Mammary epithelial cell (primary cell): ENCODE measurements at regions not wholly inside any gene's neighbourhood (a gene's known extent, or its start where the extent isn't known, plus 50 kb on each side); places are given as distances from the start of the nearest gene placed in this dataset.

ENCODE experiments used
- CTCF ChIP-seq, 2 donors: IDR thresholded peaks in 1 of 2; conservative IDR thresholded peaks in 1 of 2; 2 replicates each; pipeline ENCODE4 v1.5.1; 2011 to 2012; ENCODE audit warnings: inconsistent platforms in 2 of 2, low read length in 2 of 2, mild to moderate bottlenecking in 2 of 2, control low read depth in 1 of 2, low read depth in 1 of 2; ENCODE audit not compliant: insufficient read depth in 1 of 2; ENCODE audit errors: extremely low read depth in 1 of 2
- EZH2 ChIP-seq: IDR thresholded peaks from 2 replicates; pipeline ENCODE4 v1.6.1; 2012; ENCODE audit warnings: low read length, inconsistent platforms, borderline replicate concordance

GRCh38 chr3:67719333-67719732 is 64.9 kb upstream of the SUCLG2 start:
- TF ChIP-seq CTCF (conservative IDR thresholded peaks at IDR 0.05 in 1 of 2, IDR thresholded peaks at IDR 0.05 in 1 of 2; ENCODE audit: extremely low read depth in 1 of 2, insufficient read depth in 1 of 2, low read depth in 1 of 2, low read length in 2 of 2) (no peak), EZH2 (no peak)
